ENCODE measurements at regions not wholly inside any gene's neighbourhood (a gene's known extent, or its start where the extent isn't known, plus 50 kb on each side); places are given as distances from the start of the nearest gene placed in this dataset.

DNA sequence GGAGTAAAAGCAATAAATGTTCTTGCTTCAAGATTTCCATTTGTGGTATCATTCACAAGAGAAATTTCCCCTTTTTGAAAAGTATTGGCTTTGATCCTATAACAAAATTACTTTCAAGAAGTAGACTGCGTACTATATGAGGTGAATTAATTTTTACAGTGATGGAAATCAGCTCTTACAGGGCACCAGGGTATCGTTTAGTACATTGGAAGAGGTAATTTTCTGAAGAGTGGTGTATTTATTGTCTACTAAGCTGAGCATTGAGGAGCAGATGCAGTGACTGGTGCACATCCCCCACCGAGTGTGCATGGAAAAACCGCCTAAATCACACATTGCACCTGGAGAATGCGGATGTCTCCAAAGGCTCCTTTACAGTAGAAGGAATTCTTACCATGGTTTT, 209.5 kb downstream of the SAMD5 start:
- peaks cover 2% of the 10 kb centered on the region for H3K9me3 Mint-ChIP-seq
- POLR2A ChIA-PET, result no interaction called here

DNA sequence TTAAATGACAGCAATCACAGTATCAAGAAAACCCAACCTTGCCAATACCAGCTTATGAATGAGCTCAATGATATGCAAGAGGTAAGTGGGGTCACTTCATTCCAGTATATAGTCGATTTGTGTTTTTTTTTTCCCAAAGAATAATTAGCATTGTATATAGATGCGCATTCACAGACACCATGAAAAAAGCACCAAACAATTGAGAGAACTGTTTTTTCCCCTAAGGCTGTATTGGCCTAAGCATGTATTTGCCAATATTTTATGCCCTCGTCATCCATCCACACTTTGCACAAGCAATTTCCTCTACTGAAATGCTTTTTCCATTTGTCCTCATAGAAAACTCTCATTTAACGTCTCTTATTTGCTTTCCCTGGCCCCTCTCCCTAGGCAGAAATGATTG, 213.7 kb downstream of the SAMD5 start:
- no peak for ATAC-seq (ENCODE audit: low read depth)
- no peaks in the 10 kb centered on the region for H3K27me3 Mint-ChIP-seq

More for the DNA sequence above, 209.5 kb downstream of the SAMD5 start:
- no peak for ATAC-seq (ENCODE audit: low read depth)
- H3K27ac Mint-ChIP-seq, result no peak overlapping the region
- no peaks in the 10 kb centered on the region for H3K36me3 Mint-ChIP-seq (ENCODE audit: low read depth)
- TF ChIP-seq, protein P1, sequence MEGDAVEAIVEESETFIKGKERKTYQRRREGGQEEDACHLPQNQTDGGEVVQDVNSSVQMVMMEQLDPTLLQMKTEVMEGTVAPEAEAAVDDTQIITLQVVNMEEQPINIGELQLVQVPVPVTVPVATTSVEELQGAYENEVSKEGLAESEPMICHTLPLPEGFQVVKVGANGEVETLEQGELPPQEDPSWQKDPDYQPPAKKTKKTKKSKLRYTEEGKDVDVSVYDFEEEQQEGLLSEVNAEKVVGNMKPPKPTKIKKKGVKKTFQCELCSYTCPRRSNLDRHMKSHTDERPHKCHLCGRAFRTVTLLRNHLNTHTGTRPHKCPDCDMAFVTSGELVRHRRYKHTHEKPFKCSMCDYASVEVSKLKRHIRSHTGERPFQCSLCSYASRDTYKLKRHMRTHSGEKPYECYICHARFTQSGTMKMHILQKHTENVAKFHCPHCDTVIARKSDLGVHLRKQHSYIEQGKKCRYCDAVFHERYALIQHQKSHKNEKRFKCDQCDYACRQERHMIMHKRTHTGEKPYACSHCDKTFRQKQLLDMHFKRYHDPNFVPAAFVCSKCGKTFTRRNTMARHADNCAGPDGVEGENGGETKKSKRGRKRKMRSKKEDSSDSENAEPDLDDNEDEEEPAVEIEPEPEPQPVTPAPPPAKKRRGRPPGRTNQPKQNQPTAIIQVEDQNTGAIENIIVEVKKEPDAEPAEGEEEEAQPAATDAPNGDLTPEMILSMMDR (IDR thresholded peaks at IDR 0.05), result no peak
- intact Hi-C loops (cut with micrococcal nuclease), result no loop called here
- no peak overlapping the region for H3K4me3 Mint-ChIP-seq
- CTCF ChIA-PET, result no interaction called here
- DNase-seq, result no peak
- no peaks in the 10 kb centered on the region for H3K27me3 Mint-ChIP-seq
- no peaks in the 10 kb centered on the region for H3K4me1 Mint-ChIP-seq

DNA sequence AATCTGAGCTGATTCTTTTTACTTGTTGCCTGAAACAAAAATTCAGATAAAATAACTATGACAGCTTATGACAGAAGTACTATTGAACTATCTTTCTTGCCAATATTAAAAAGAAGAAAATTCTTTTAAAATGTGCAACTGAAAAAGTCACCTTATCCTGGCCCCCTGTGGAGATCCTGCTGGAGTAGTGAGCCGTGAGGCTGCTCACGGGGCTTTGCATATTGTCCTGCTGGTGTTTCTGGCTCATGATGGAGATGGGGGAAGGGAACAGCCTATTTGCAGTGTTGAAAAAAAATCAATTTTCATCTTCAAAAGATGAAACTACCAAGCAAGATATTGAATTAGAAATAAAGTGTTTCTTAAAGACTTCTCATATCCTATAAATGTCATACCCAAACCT, 216.0 kb downstream of the SAMD5 start:
- intact Hi-C loops (cut with micrococcal nuclease), result no loop called here
- ATAC-seq (ENCODE audit: low read depth) (no peak), DNase-seq (no peak)
- Mint-ChIP-seq H3K27me3 (no peaks in the 10 kb centered on the region), H3K4me1 (no peaks in the 10 kb centered on the region), H3K9me3 (peaks cover 6% of the 10 kb centered on the region), H3K4me3 (no peak overlapping the region), H3K36me3 (ENCODE audit: low read depth) (no peaks in the 10 kb centered on the region), H3K27ac (no peak overlapping the region)
- POLR2A ChIA-PET, result no interaction called here
- TF ChIP-seq, protein P1 (IDR thresholded peaks at IDR 0.05), result no peak
- CTCF ChIA-PET, result no interaction called here

More for the DNA sequence above, 213.7 kb downstream of the SAMD5 start:
- Mint-ChIP-seq H3K9me3 (peaks cover 6% of the 10 kb centered on the region), H3K27ac (no peak overlapping the region), H3K36me3 (ENCODE audit: low read depth) (no peaks in the 10 kb centered on the region), H3K4me3 (no peak overlapping the region), H3K4me1 (no peaks in the 10 kb centered on the region)
- POLR2A ChIA-PET, result no interaction called here
- CTCF ChIA-PET, result no interaction called here
- no peak for DNase-seq
- TF ChIP-seq, protein P1 (IDR thresholded peaks at IDR 0.05), result no peak
- intact Hi-C loops (cut with micrococcal nuclease), result no loop called here

DNA sequence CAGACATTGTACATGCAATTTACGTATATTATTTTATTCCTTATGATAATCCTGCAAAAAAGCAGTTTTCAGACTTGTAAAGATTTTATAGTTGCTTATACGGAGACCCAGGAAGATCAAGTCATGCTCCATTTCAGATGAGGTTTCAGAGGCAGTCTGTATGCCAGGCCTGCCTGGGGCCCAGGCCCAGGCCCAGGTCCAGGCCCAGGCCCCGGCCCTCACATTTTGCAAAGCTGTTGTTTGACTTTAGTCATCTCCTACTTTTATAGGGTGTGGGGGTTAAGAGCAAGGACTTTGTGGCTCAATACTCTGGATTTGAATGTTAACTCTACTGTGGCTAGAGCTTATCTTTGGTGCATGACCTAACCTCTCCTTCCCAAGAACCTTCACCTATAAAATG, 217.9 kb downstream of the SAMD5 start:
- H3K36me3 Mint-ChIP-seq (ENCODE audit: low read depth), result no peaks in the 10 kb centered on the region
- peaks cover 6% of the 10 kb centered on the region for H3K9me3 Mint-ChIP-seq
- H3K27ac Mint-ChIP-seq, result no peak overlapping the region
- ATAC-seq (ENCODE audit: low read depth) (no peak), DNase-seq (no peak)
- POLR2A ChIA-PET, result no interaction called here
- TF ChIP-seq, protein P1 (IDR thresholded peaks at IDR 0.05), result no peak
- H3K27me3 Mint-ChIP-seq, result no peaks in the 10 kb centered on the region
- intact Hi-C loops (cut with micrococcal nuclease), result no loop called here
- H3K4me1 Mint-ChIP-seq, result no peaks in the 10 kb centered on the region
- CTCF ChIA-PET, result no interaction called here
- H3K4me3 Mint-ChIP-seq, result no peak overlapping the region

DNA sequence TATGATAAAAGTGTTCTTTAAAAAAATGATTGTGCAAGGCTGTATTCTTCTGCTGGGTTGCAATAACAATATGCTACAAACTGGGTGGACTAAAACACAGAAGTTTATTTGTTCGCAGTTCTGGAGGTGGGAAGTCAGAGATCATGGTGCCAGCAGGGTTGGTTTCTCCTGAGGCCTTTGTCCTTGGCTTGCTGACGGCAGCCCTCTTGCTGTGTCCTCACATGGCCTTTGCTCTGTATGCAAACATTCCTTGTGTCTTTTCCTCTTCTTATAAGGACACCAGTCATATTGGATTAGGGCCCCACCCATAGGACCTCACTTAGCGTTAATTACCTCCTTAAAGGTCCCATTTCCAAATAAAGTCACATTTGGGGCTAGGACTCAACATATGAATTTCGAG, 220.4 kb downstream of the SAMD5 start:
- no peaks in the 10 kb centered on the region for H3K4me1 Mint-ChIP-seq
- H3K4me3 Mint-ChIP-seq, result no peak overlapping the region
- no peak overlapping the region for H3K27ac Mint-ChIP-seq
- no peaks in the 10 kb centered on the region for H3K27me3 Mint-ChIP-seq
- DNase-seq (no peak), ATAC-seq (ENCODE audit: low read depth) (no peak)
- ChIA-PET POLR2A (no interaction called here), CTCF (no interaction called here)
- no peaks in the 10 kb centered on the region for H3K9me3 Mint-ChIP-seq
- H3K36me3 Mint-ChIP-seq (ENCODE audit: low read depth), result no peaks in the 10 kb centered on the region
- intact Hi-C loops (cut with micrococcal nuclease), result no loop called here
- TF ChIP-seq, protein P1 (IDR thresholded peaks at IDR 0.05), result no peak
